ENCODE measurements at regions not wholly inside any gene's neighbourhood (a gene's known extent, or its start where the extent isn't known, plus 50 kb on each side); places are given as distances from the start of the nearest gene placed in this dataset.

- DNase-seq: no peak
These were observed 893.8 kb upstream of the CELF4 start for GRCh38 chr18:38459131-38459994.

GRCh38 chr18:38458698-38459097, 893.1 kb upstream of the CELF4 start:
- DNase-seq: no peak

GRCh38 chr18:38456253-38456652, 890.7 kb upstream of the CELF4 start:
- DNase-seq: no peak

- no peak for DNase-seq
These were observed 889.3 kb upstream of the CELF4 start for GRCh38 chr18:38454764-38455469.

- no peak for DNase-seq
These were observed 888.3 kb upstream of the CELF4 start for GRCh38 chr18:38453880-38454279.

- no peak for DNase-seq
These were observed 885.3 kb upstream of the CELF4 start for GRCh38 chr18:38450876-38451275.

GRCh38 chr18:38445804-38446145, 880.2 kb upstream of the CELF4 start:
- DNase-seq: no peak

- no peak for DNase-seq
These were observed 879.6 kb upstream of the CELF4 start for GRCh38 chr18:38444971-38445803.

- no peak for DNase-seq
These were observed 862.1 kb upstream of the CELF4 start for GRCh38 chr18:38427736-38428135.

GRCh38 chr18:38427234-38427633, 861.6 kb upstream of the CELF4 start:
- no peak for DNase-seq

GRCh38 chr18:38421872-38422615, 856.4 kb upstream of the CELF4 start:
- DNase-seq: no peak

- no peak for DNase-seq
These were observed 855.4 kb upstream of the CELF4 start for GRCh38 chr18:38421021-38421420.

GRCh38 chr18:38420611-38421010, 855.0 kb upstream of the CELF4 start:
- no peak for DNase-seq

- no peak for DNase-seq
These were observed 850.2 kb upstream of the CELF4 start for GRCh38 chr18:38415811-38416210.

GRCh38 chr18:38413193-38413592, 847.6 kb upstream of the CELF4 start:
- DNase-seq: no peak

GRCh38 chr18:38406607-38407006, 841.0 kb upstream of the CELF4 start:
- no peak for DNase-seq

GRCh38 chr18:38402509-38402908, 836.9 kb upstream of the CELF4 start:
- DNase-seq: no peak

- no peak for DNase-seq
These were observed 831.5 kb upstream of the CELF4 start for GRCh38 chr18:38397094-38397493.

- DNase-seq: no peak
These were observed 820.5 kb upstream of the CELF4 start for GRCh38 chr18:38386146-38386545.

- no peak for DNase-seq
These were observed 804.4 kb upstream of the CELF4 start for GRCh38 chr18:38369772-38370690.

- no peak for DNase-seq
These were observed 803.3 kb upstream of the CELF4 start for GRCh38 chr18:38368886-38369285.

GRCh38 chr18:38368246-38368645, 802.6 kb upstream of the CELF4 start:
- DNase-seq: no peak
